ENCODE measurements at regions not wholly inside any gene's neighbourhood (a gene's known extent, or its start where the extent isn't known, plus 50 kb on each side); places are given as distances from the start of the nearest gene placed in this dataset.

- FAIRE-seq (no peak), DNase-seq (ENCODE audit: low read depth, low spot score) (no peak)
- intact Hi-C loops (cut with micrococcal nuclease) (no loop called here), dilution Hi-C loops (cut with MboI; ENCODE audit: extremely low pct_ligation_motif_present, low sequenced_read_pairs) (no loop called here)
- BruUV-seq (replicated peaks) = no TSS peak
- TF ChIP-seq GATA2 (IDR thresholded peaks at IDR 0.05; ENCODE audit: insufficient read depth, insufficient read length, low read depth, low read length) = no peak
- no peak for TF ChIP-seq MYC (IDR thresholded peaks at IDR 0.05; ENCODE audit: low read depth, low read length)
- TF ChIP-seq FOS (IDR thresholded peaks at IDR 0.05; ENCODE audit: borderline replicate concordance, insufficient read depth, low read length) = no peak
- no peak for TF ChIP-seq JUN (IDR thresholded peaks at IDR 0.05; ENCODE audit: borderline replicate concordance, insufficient read depth, insufficient read length, low read depth)
- TF ChIP-seq, protein P1, sequence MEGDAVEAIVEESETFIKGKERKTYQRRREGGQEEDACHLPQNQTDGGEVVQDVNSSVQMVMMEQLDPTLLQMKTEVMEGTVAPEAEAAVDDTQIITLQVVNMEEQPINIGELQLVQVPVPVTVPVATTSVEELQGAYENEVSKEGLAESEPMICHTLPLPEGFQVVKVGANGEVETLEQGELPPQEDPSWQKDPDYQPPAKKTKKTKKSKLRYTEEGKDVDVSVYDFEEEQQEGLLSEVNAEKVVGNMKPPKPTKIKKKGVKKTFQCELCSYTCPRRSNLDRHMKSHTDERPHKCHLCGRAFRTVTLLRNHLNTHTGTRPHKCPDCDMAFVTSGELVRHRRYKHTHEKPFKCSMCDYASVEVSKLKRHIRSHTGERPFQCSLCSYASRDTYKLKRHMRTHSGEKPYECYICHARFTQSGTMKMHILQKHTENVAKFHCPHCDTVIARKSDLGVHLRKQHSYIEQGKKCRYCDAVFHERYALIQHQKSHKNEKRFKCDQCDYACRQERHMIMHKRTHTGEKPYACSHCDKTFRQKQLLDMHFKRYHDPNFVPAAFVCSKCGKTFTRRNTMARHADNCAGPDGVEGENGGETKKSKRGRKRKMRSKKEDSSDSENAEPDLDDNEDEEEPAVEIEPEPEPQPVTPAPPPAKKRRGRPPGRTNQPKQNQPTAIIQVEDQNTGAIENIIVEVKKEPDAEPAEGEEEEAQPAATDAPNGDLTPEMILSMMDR (IDR thresholded peaks at IDR 0.05; ENCODE audit: extremely low read depth in 1 of 2, insufficient read depth in 1 of 2, low read depth in 1 of 2, low read length in 2 of 2) = no peak
- TF ChIP-seq POLR2AphosphoS5 (IDR thresholded peaks at IDR 0.05; ENCODE audit: insufficient read depth, low read depth, low read length) = no peak
- TF ChIP-seq, protein P2, sequence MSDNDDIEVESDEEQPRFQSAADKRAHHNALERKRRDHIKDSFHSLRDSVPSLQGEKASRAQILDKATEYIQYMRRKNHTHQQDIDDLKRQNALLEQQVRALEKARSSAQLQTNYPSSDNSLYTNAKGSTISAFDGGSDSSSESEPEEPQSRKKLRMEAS (IDR thresholded peaks at IDR 0.05; ENCODE audit: insufficient read depth, insufficient read length) = no peak
- no peak for TF ChIP-seq POLR2A (IDR thresholded peaks at IDR 0.05; ENCODE audit: low read depth, low read length)
- TF ChIP-seq EZH2 (IDR thresholded peaks at IDR 0.05; ENCODE audit: borderline replicate concordance, low read depth, low read length, severe bottlenecking) = no peak
- POLR2A ChIA-PET = no interaction called here
- Histone ChIP-seq H3K9me3 (replicated peaks; ENCODE audit: control insufficient read depth, insufficient read depth, low read length) (no peaks in the 10 kb centered on the region), H3K4me1 (ENCODE audit: control insufficient read depth, extremely low read depth, insufficient read depth, low read length) (no peaks in the 10 kb centered on the region), H3K27me3 (ENCODE audit: control insufficient read depth in 2 of 2, insufficient read depth in 2 of 2, low read length in 2 of 2) (no peaks in the 10 kb centered on the region), H2AFZ (ENCODE audit: low read depth, low read length) (no peak overlapping the region), H3K4me2 (ENCODE audit: insufficient read depth, low read length) (no peak overlapping the region), H4K20me1 (replicated peaks; ENCODE audit: control insufficient read depth, extremely low read depth, insufficient read depth, low read length) (no peaks in the 10 kb centered on the region), H3K9ac (replicated peaks; ENCODE audit: extremely low read depth, insufficient read depth, low read length) (no peak overlapping the region), H3K9me1 (replicated peaks; ENCODE audit: control insufficient read depth, extremely low read depth, insufficient read depth, low read length) (no peaks in the 10 kb centered on the region), H3K36me3 (ENCODE audit: control insufficient read depth in 2 of 2, extremely low read depth in 1 of 2, insufficient read depth in 2 of 2, low read length in 2 of 2) (no peaks in the 10 kb centered on the region), H3K27ac (ENCODE audit: insufficient read depth, low read depth, low read length) (no peak overlapping the region), H3K4me3 (replicated peaks in 1 of 3; ENCODE audit: insufficient read depth in 1 of 3, low read depth in 1 of 3, low read length in 3 of 3) (no peak overlapping the region), H3K79me2 (ENCODE audit: control insufficient read depth, insufficient read depth, low read length) (no peaks in the 10 kb centered on the region)
- CTCF ChIA-PET = no interaction called here
Observed at GRCh38 chr10:126722726-126723125, 52.2 kb upstream of the C10orf90 start.

Measured in endothelial cell of umbilical vein (primary cell).